DOHH2 (cell line): ENCODE measurements at regions not wholly inside any gene's neighbourhood (a gene's known extent, or its start where the extent isn't known, plus 50 kb on each side); places are given as distances from the start of the nearest gene placed in this dataset.

Source experiments
- H3F3A ChIP-seq: fragments of 200-600 bp; sonication (generic), shearing (Covaris generic); 2 replicates; pipeline ENCODE4 v1.6.0; 2016; ENCODE audit warnings: antibody characterized with exemption, mild to moderate bottlenecking; ENCODE audit not compliant: control insufficient read depth, insufficient read depth
- H3K27ac ChIP-seq: fragments of 200-600 bp; sonication (generic); 2 replicates; pipeline ENCODE4 v1.5.1; 2014; ENCODE audit warnings: low read depth, mild to moderate bottlenecking, low read length, moderate library complexity
- H3K27me3 ChIP-seq: fragments of 200-600 bp; sonication (generic); 2 replicates; pipeline ENCODE4 v1.6.1; 2014; ENCODE audit warnings: mild to moderate bottlenecking, low read length, mixed read lengths; ENCODE audit not compliant: control insufficient read depth
- H3K36me3 ChIP-seq: fragments of 200-600 bp; sonication (generic); 2 replicates; pipeline ENCODE4 v1.6.1; 2014; ENCODE audit warnings: mild to moderate bottlenecking, low read length, moderate library complexity, mixed read lengths; ENCODE audit not compliant: control insufficient read depth
- H3K4me1 ChIP-seq: fragments of 200-600 bp; sonication (generic); 2 replicates; pipeline ENCODE4 v1.6.1; 2014; ENCODE audit warnings: mild to moderate bottlenecking, low read length, mixed read lengths; ENCODE audit not compliant: control insufficient read depth
- H3K4me2 ChIP-seq: fragments of 200-600 bp; sonication (generic); 2 replicates; pipeline ENCODE4 v1.6.0; 2014; ENCODE audit warnings: mild to moderate bottlenecking, low read length, moderate library complexity
- H3K4me3 ChIP-seq: fragments of 200-600 bp; sonication (generic); 2 replicates; pipeline ENCODE4 v1.5.1; 2014; ENCODE audit warnings: mild to moderate bottlenecking, low read length, mixed read lengths
- H3K79me2 ChIP-seq: fragments of 200-600 bp; sonication (generic); 2 replicates; pipeline ENCODE4 v1.6.1; 2014; ENCODE audit warnings: mild to moderate bottlenecking, low read length, mixed read lengths; ENCODE audit not compliant: control insufficient read depth
- H3K9me2 ChIP-seq: fragments of 200-600 bp; sonication (generic); replicated peaks from 2 replicates; pipeline ENCODE4 v1.6.1; 2014; ENCODE audit warnings: mild to moderate bottlenecking, low read length, mixed read lengths; ENCODE audit not compliant: control insufficient read depth
- H3K9me3 ChIP-seq: fragments of 200-600 bp; sonication (generic); 2 replicates; pipeline ENCODE4 v1.6.1; 2014; ENCODE audit warnings: antibody characterized with exemption, low read length, mixed read lengths; ENCODE audit not compliant: control insufficient read depth, insufficient read depth
- H4K20me1 ChIP-seq: fragments of 200-600 bp; sonication (generic); 2 replicates; pipeline ENCODE4 v1.6.0; 2014; ENCODE audit warnings: low read depth, mild to moderate bottlenecking, antibody characterized with exemption, low read length, moderate library complexity; ENCODE audit not compliant: control insufficient read depth, insufficient read depth
- EZH2phosphoT487 ChIP-seq: fragments of 200-600 bp; sonication (generic); IDR thresholded peaks from 2 replicates; pipeline ENCODE4 v1.6.1; 2017; ENCODE audit warnings: borderline replicate concordance, mild to moderate bottlenecking, antibody characterized with exemption, low read length, moderate library complexity, mixed read lengths
- TF ChIP-seq, protein P1 (sequence below): fragments of 200-600 bp; sonication (generic); IDR thresholded peaks from one replicate; pipeline ENCODE4 v1.5.1; 2014; ENCODE audit warnings: antibody characterized with exemption, mild to moderate bottlenecking, low read depth, low read length; ENCODE audit not compliant: poor library complexity, severe bottlenecking

DNA sequence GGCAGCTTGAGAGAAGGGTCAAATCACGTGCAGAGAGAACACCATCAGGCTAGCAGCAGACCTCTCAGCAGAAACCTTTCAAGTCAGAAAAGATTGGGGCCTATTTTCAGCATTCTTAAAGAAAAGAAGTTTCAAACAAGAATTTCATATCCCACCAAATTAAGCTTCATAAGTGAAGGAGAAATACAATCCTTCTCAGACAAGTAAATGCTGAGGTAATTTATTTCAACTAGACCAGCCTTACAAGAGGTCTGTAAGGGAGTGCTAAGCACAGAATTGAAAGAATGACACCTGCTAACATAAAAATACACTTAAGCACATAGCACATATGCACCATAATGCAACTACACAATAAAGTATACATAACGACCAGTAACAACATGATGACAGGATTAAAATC, 693.9 kb downstream of the NYAP2 start:
- H3K4me2 ChIP-seq, result no peak overlapping the region
- H3F3A ChIP-seq, result no peaks in the 10 kb centered on the region
- peaks cover 5% of the 10 kb centered on the region; the same call in 1 of the 2 replicates for H3K9me3 ChIP-seq
- H3K36me3 ChIP-seq, result no peaks in the 10 kb centered on the region
- H3K27ac ChIP-seq, result no peak overlapping the region
- no peaks in the 10 kb centered on the region for H4K20me1 ChIP-seq
- no peaks in the 10 kb centered on the region for H3K27me3 ChIP-seq
- H3K4me1 ChIP-seq, result no peaks in the 10 kb centered on the region; the same call in 1 of the 2 replicates
- H3K79me2 ChIP-seq, result no peaks in the 10 kb centered on the region
- H3K4me3 ChIP-seq, result no peak overlapping the region
- TF ChIP-seq, protein P1, sequence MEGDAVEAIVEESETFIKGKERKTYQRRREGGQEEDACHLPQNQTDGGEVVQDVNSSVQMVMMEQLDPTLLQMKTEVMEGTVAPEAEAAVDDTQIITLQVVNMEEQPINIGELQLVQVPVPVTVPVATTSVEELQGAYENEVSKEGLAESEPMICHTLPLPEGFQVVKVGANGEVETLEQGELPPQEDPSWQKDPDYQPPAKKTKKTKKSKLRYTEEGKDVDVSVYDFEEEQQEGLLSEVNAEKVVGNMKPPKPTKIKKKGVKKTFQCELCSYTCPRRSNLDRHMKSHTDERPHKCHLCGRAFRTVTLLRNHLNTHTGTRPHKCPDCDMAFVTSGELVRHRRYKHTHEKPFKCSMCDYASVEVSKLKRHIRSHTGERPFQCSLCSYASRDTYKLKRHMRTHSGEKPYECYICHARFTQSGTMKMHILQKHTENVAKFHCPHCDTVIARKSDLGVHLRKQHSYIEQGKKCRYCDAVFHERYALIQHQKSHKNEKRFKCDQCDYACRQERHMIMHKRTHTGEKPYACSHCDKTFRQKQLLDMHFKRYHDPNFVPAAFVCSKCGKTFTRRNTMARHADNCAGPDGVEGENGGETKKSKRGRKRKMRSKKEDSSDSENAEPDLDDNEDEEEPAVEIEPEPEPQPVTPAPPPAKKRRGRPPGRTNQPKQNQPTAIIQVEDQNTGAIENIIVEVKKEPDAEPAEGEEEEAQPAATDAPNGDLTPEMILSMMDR, result no peak
- TF ChIP-seq EZH2phosphoT487, result no peak
- no peaks in the 10 kb centered on the region for H3K9me2 ChIP-seq

DNA sequence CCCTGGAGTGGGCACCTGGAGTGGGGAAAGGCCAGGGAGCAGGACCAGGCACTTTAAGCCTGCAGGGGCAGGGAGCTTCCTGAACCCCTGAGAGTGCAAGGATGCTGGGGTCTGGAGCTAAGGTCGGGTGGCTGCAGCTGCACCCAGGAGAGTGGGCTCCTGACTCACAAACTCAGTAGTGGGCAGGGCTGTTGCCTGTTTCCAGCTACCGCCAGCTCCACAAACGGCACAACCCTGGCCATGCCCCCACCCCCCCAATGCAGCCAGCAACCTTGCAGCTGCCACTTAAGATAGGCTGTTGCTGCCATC, 688.8 kb downstream of the NYAP2 start:
- Histone ChIP-seq H3K4me3 (no peak overlapping the region), H4K20me1 (no peaks in the 10 kb centered on the region), H3K9me3 (peaks cover 19% of the 10 kb centered on the region; the same call in 1 of the 2 replicates), H3K36me3 (no peaks in the 10 kb centered on the region), H3K4me1 (no peaks in the 10 kb centered on the region; the same call in 1 of the 2 replicates), H3K9me2 (no peaks in the 10 kb centered on the region), H3K27ac (no peak overlapping the region), H3K4me2 (no peak overlapping the region), H3K79me2 (no peaks in the 10 kb centered on the region), H3K27me3 (no peaks in the 10 kb centered on the region), H3F3A (no peaks in the 10 kb centered on the region)
- TF ChIP-seq EZH2phosphoT487, result no peak
- TF ChIP-seq, protein P1, result no peak

DNA sequence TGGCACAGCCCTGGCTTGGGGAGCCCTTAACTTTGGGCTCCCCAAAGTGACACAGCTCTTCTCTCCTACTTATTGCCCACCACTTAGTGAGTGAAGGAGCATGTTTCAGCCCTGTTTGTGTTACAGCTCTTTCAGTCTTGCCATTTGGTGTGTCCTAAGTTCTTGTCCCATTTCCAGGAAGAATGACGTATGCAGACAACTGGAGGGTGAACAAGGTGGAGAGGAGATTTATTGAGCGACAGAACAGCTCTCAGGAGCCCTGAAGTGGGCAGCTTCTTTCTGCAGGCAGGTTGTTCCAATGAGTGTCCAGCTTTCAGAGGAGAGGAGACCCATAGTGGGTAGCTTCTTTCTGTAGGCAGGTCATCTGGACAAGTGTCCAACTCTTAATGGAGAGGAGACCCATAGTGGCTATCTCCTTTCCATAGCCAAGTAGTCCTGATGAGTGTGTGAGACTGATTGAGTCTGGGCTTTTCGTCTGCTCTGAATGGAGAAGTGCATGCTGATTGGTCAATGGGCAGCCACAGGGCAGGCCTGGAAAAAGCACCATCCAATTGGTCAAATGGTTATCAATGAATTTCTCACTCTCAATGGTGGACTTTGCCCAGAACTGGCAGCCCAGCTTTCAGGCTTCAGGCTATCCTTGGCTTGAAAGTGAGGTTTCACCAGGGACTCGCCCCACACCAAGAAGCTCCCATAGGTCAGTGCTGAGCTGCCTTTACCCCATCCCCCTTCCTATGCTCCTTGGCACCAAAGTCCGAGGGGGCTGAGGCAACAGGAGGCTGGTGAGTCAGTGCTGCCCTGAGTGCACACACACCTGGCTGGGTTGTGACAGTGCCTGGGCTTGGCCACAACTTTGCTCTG, 688.2 kb downstream of the NYAP2 start:
- H3K36me3 ChIP-seq, result no peaks in the 10 kb centered on the region
- H3K9me2 ChIP-seq, result no peaks in the 10 kb centered on the region
- TF ChIP-seq, protein P1, result no peak
- TF ChIP-seq EZH2phosphoT487, result no peak
- no peak overlapping the region for H3K4me3 ChIP-seq
- peaks cover 19% of the 10 kb centered on the region; the same call in 1 of the 2 replicates for H3K9me3 ChIP-seq
- no peaks in the 10 kb centered on the region; the same call in 1 of the 2 replicates for H3K4me1 ChIP-seq
- no peaks in the 10 kb centered on the region for H3F3A ChIP-seq
- H3K27ac ChIP-seq, result no peak overlapping the region
- no peaks in the 10 kb centered on the region for H3K27me3 ChIP-seq
- H3K4me2 ChIP-seq, result no peak overlapping the region
- H4K20me1 ChIP-seq, result no peaks in the 10 kb centered on the region
- H3K79me2 ChIP-seq, result no peaks in the 10 kb centered on the region
